ENCODE measurements at regions not wholly inside any gene's neighbourhood (a gene's known extent, or its start where the extent isn't known, plus 50 kb on each side); places are given as distances from the start of the nearest gene placed in this dataset.

GRCh38 chr4:133868856-133869255, 332.7 kb downstream of the PABPC4L start:
- TF ChIP-seq CTCF (IDR thresholded peaks at IDR 0.05) (no peak), POLR2A (IDR thresholded peaks at IDR 0.05) (no peak)

Measured in adrenal gland (tissue), 5 donors.